ENCODE measurements at regions not wholly inside any gene's neighbourhood (a gene's known extent, or its start where the extent isn't known, plus 50 kb on each side); places are given as distances from the start of the nearest gene placed in this dataset.
"Not testable (repeated sequence)": the region's sequence is repeated elsewhere in the genome, so short reads cannot be mapped to it uniquely, and the experiment has no call there.

DNA sequence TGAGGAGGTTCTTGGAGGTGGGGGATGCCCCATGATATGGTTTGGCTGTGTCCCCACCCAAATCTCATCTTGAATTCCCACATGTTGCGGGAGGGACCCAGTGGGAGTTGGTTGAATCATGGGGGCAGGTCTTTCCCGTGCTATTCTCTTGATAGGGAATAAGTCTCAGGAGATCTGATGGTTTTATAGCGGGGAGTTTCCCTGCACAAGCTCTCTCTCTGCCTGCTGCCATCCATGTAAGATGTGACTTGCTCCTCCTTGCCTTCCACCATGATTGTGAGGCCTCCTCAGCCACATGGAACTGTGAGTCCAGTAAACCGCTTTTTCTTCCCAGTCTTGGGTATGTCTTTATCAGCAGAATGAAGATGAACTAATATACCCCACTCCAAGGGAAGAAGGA, 241.0 kb downstream of the BUB3 start:
- H3K9ac ChIP-seq (ENCODE audit: insufficient read depth, low read depth, low read length); FAIRE-seq; H3K27me3 ChIP-seq (ENCODE audit: control insufficient read depth in 1 of 2, insufficient read depth in 2 of 2, low read length in 2 of 2); H4K20me1 ChIP-seq (ENCODE audit: insufficient read depth, low read length); DNase-seq (ENCODE audit: low spot score); H3K9me3 ChIP-seq (ENCODE audit: low read length); BruUV-seq (replicated peaks); H3K27ac ChIP-seq (ENCODE audit: extremely low read length, insufficient read depth, low read length); H3K4me2 ChIP-seq (ENCODE audit: low read depth, low read length); H3K79me2 ChIP-seq (ENCODE audit: insufficient read depth, low read length); POLR2A ChIA-PET; ATAC-seq; CTCF ChIA-PET (ENCODE audit: low intra/inter-chr PET ratio, low total read pairs); intact Hi-C loops (cut with micrococcal nuclease; ENCODE audit: unreplicated experiment); H3K4me1 ChIP-seq (ENCODE audit: insufficient read depth, low read length); in situ Hi-C loops (cut with HindIII; ENCODE audit: extremely low pct_ligation_motif_present, low pct_unique_long_range_greater_than_20kb); H2AFZ ChIP-seq (ENCODE audit: low read length); H3K4me3 ChIP-seq (replicated peaks in 1 of 3; ENCODE audit: insufficient read depth in 1 of 3, low read depth in 2 of 3, low read length in 3 of 3); H3K36me3 ChIP-seq (replicated peaks in 1 of 2; ENCODE audit: control insufficient read depth in 1 of 2, insufficient read depth in 2 of 2, low read length in 2 of 2): not testable (repeated sequence)
- 0% methylated on average over 2 of the region's 4 CpGs for WGBS (ENCODE audit: low lambda C conversion rate)

DNA sequence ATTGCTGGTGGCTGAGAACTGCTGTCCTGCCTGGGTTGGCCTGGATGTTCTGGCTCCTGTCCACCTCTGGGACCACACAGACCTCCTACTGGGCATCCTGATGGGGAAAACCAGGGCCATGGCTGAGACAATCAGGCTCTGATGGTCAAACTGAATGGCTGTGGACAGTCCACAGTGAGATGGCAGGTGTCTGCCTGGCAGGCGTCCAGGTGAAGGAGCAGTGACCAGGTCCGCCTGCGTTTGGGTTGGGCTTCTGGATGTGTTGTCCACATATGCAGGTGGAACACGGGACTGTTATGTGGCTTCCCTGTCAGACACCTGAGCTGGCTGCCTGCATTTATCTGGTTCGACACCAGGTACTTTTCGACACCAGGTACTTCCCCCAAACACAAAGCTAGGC, 241.7 kb downstream of the BUB3 start:
- no peak overlapping the region for H2AFZ ChIP-seq (ENCODE audit: low read length)
- no peaks in the 10 kb centered on the region for H3K36me3 ChIP-seq (replicated peaks in 1 of 2; ENCODE audit: control insufficient read depth in 1 of 2, insufficient read depth in 2 of 2, low read length in 2 of 2)
- ChIA-PET POLR2A (no interaction called here), CTCF (ENCODE audit: low intra/inter-chr PET ratio, low total read pairs) (no interaction called here)
- in situ Hi-C loops (cut with HindIII; ENCODE audit: extremely low pct_ligation_motif_present, low pct_unique_long_range_greater_than_20kb): no loop called here
- FAIRE-seq (no peak), DNase-seq (ENCODE audit: low spot score) (no peak), ATAC-seq (no peak)
- no peak overlapping the region for H3K4me2 ChIP-seq (ENCODE audit: low read depth, low read length)
- H3K4me3 ChIP-seq (replicated peaks in 1 of 3; ENCODE audit: insufficient read depth in 1 of 3, low read depth in 2 of 3, low read length in 3 of 3): no peak overlapping the region
- no peak overlapping the region for H3K27ac ChIP-seq (ENCODE audit: extremely low read length, insufficient read depth, low read length)
- intact Hi-C loops (cut with micrococcal nuclease; ENCODE audit: unreplicated experiment): no loop called here
- H3K9me3 ChIP-seq (ENCODE audit: low read length): no peaks in the 10 kb centered on the region
- no TSS peak for BruUV-seq (replicated peaks)
- H3K9ac ChIP-seq (ENCODE audit: insufficient read depth, low read depth, low read length): no peak overlapping the region
- H3K27me3 ChIP-seq (ENCODE audit: control insufficient read depth in 1 of 2, insufficient read depth in 2 of 2, low read length in 2 of 2): peaks cover 0 to 3% of the 10 kb centered on the region in 2 experiments; a peak in 4 of 5 replicates
- TF ChIP-seq TSC22D2 (CRISPR knock-in tag; IDR thresholded peaks at IDR 0.05; ENCODE audit: borderline replicate concordance) (no peak), POLR2AphosphoS2 (IDR thresholded peaks at IDR 0.05; ENCODE audit: low read depth, low read length) (no peak), RFX1 (IDR thresholded peaks at IDR 0.05) (no peak)
- TF ChIP-seq, protein P1, sequence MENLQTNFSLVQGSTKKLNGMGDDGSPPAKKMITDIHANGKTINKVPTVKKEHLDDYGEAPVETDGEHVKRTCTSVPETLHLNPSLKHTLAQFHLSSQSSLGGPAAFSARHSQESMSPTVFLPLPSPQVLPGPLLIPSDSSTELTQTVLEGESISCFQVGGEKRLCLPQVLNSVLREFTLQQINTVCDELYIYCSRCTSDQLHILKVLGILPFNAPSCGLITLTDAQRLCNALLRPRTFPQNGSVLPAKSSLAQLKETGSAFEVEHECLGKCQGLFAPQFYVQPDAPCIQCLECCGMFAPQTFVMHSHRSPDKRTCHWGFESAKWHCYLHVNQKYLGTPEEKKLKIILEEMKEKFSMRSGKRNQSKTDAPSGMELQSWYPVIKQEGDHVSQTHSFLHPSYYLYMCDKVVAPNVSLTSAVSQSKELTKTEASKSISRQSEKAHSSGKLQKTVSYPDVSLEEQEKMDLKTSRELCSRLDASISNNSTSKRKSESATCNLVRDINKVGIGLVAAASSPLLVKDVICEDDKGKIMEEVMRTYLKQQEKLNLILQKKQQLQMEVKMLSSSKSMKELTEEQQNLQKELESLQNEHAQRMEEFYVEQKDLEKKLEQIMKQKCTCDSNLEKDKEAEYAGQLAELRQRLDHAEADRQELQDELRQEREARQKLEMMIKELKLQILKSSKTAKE (CRISPR knock-in tag; IDR thresholded peaks at IDR 0.05; ENCODE audit: borderline replicate concordance): no peak
- TF ChIP-seq, protein P2, sequence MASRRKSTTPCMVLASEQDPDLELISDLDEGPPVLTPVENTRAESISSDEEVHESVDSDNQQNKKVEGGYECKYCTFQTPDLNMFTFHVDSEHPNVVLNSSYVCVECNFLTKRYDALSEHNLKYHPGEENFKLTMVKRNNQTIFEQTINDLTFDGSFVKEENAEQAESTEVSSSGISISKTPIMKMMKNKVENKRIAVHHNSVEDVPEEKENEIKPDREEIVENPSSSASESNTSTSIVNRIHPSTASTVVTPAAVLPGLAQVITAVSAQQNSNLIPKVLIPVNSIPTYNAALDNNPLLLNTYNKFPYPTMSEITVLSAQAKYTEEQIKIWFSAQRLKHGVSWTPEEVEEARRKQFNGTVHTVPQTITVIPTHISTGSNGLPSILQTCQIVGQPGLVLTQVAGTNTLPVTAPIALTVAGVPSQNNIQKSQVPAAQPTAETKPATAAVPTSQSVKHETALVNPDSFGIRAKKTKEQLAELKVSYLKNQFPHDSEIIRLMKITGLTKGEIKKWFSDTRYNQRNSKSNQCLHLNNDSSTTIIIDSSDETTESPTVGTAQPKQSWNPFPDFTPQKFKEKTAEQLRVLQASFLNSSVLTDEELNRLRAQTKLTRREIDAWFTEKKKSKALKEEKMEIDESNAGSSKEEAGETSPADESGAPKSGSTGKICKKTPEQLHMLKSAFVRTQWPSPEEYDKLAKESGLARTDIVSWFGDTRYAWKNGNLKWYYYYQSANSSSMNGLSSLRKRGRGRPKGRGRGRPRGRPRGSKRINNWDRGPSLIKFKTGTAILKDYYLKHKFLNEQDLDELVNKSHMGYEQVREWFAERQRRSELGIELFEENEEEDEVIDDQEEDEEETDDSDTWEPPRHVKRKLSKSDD (CRISPR knock-in tag; IDR thresholded peaks at IDR 0.05; ENCODE audit: low read depth): no peak
- WGBS (ENCODE audit: low lambda C conversion rate): 14% methylated on average over 5 of the region's 6 CpGs
- H3K4me1 ChIP-seq (ENCODE audit: insufficient read depth, low read length): no peaks in the 10 kb centered on the region
- no peaks in the 10 kb centered on the region for H4K20me1 ChIP-seq (ENCODE audit: insufficient read depth, low read length)
- H3K79me2 ChIP-seq (ENCODE audit: insufficient read depth, low read length): no peaks in the 10 kb centered on the region

All from HepG2 (cell line).